ENCODE measurements at regions not wholly inside any gene's neighbourhood (a gene's known extent, or its start where the extent isn't known, plus 50 kb on each side); places are given as distances from the start of the nearest gene placed in this dataset.

DNA sequence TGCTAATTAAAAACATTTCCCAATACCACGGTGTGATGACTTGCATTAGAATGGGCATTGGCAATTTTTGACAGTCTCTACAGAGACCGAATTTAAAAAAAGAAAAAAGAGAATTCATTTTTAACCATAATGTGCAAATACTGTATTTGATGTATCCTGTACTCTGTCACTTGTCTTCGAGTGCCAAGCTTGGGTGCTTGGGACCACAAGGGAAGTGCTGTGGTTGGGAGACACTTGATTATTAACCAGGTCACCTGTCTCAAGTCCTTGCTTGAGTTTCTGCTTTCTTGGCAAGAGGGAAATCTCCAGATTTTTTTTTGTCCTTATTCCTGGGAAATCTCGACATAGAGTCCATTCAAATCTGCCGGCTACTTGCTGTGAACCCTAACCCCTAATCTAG is 209.0 kb downstream of the MC4R start:
- TF ChIP-seq, protein P1, sequence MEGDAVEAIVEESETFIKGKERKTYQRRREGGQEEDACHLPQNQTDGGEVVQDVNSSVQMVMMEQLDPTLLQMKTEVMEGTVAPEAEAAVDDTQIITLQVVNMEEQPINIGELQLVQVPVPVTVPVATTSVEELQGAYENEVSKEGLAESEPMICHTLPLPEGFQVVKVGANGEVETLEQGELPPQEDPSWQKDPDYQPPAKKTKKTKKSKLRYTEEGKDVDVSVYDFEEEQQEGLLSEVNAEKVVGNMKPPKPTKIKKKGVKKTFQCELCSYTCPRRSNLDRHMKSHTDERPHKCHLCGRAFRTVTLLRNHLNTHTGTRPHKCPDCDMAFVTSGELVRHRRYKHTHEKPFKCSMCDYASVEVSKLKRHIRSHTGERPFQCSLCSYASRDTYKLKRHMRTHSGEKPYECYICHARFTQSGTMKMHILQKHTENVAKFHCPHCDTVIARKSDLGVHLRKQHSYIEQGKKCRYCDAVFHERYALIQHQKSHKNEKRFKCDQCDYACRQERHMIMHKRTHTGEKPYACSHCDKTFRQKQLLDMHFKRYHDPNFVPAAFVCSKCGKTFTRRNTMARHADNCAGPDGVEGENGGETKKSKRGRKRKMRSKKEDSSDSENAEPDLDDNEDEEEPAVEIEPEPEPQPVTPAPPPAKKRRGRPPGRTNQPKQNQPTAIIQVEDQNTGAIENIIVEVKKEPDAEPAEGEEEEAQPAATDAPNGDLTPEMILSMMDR (conservative IDR thresholded peaks at IDR 0.05 in 1 of 2, IDR thresholded peaks at IDR 0.05 in 1 of 2; ENCODE audit: low read depth in 1 of 2, low read length in 2 of 2), result no peak
- no peak for TF ChIP-seq EZH2 (IDR thresholded peaks at IDR 0.05; ENCODE audit: low read length, missing control alignments)
